ENCODE measurements at regions not wholly inside any gene's neighbourhood (a gene's known extent, or its start where the extent isn't known, plus 50 kb on each side); places are given as distances from the start of the nearest gene placed in this dataset.
A peak's percentile ranks its signal among the peaks of the same experiment; 100 is the strongest.

DNA sequence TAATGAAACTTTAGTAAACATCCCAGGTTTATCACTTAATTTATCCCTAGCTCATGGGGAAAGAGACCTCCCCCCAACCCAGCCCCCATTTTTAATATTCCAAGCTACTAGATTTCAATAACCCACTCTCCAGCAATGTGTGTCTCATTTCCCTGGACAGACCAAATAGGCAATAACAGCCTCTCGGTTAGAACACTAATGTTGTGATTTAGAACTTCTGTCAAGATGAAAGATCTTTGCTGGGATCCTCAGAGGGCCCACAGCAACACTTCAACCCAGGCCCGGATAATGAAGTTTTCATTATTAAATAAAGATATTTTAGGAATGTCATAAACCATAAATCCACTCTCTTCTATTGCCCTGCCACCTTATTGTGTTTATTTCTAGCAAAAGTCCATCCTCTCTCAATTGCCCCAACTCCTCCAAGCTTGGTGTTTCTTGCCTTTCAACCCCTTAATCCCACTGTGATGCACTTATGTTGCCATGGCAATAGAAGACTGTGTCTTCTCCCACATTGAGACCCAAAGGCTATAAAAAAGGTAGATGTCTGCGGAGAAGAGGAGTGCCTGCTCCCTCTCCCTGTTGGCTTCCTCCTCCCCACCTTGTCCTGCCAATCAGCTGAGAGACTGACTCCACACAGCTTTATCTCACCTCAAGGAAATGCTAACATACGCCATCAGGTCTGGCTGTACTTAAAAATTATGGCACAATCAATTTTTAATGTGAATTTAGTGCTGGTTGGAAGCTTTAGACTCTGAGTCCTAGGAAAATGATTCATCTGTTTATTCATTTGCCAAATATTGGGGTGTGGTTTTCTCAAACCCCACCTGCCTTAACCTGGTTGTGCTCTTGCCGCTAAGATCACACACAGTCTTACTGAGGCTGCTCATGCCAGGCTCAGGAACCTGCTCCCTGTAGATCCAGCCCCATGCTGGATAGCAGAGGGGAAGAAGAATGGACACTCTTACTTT is 258.3 kb upstream of the CAMK1G start:
- Histone ChIP-seq H3K27ac (no peak overlapping the region), H3K4me3 (no peak overlapping the region)
- TF ChIP-seq, protein P1, sequence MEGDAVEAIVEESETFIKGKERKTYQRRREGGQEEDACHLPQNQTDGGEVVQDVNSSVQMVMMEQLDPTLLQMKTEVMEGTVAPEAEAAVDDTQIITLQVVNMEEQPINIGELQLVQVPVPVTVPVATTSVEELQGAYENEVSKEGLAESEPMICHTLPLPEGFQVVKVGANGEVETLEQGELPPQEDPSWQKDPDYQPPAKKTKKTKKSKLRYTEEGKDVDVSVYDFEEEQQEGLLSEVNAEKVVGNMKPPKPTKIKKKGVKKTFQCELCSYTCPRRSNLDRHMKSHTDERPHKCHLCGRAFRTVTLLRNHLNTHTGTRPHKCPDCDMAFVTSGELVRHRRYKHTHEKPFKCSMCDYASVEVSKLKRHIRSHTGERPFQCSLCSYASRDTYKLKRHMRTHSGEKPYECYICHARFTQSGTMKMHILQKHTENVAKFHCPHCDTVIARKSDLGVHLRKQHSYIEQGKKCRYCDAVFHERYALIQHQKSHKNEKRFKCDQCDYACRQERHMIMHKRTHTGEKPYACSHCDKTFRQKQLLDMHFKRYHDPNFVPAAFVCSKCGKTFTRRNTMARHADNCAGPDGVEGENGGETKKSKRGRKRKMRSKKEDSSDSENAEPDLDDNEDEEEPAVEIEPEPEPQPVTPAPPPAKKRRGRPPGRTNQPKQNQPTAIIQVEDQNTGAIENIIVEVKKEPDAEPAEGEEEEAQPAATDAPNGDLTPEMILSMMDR (IDR thresholded peaks at IDR 0.05), result no peak
- no peak for DNase-seq (ENCODE audit: low spot score)

DNA sequence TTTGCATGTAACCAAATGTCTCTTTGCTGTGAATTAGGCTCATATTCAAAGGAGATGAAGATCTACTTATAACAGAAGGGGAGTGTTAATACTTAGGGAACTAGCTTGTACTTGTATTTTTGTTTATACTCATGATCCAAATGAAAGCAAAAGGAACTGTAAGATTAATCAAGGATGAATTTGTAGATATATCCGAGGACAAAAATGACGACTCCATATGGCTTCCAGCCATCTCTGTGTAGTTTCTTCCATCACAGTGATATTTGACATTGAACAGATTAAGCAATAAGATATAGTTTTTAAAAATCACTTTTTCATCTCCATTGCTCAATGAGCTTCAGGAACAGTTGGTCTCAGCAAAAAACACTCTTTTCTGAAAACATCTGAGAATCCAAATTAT is 257.4 kb upstream of the CAMK1G start:
- Histone ChIP-seq H3K27ac (no peak overlapping the region), H3K4me3 (no peak overlapping the region)
- TF ChIP-seq, protein P1 (IDR thresholded peaks at IDR 0.05), result no peak
- DNase-seq (ENCODE audit: low spot score), result no peak

GRCh38 chr1:209326831-209327230 is 256.7 kb upstream of the CAMK1G start:
- no peak for DNase-seq (ENCODE audit: low spot score)

DNA sequence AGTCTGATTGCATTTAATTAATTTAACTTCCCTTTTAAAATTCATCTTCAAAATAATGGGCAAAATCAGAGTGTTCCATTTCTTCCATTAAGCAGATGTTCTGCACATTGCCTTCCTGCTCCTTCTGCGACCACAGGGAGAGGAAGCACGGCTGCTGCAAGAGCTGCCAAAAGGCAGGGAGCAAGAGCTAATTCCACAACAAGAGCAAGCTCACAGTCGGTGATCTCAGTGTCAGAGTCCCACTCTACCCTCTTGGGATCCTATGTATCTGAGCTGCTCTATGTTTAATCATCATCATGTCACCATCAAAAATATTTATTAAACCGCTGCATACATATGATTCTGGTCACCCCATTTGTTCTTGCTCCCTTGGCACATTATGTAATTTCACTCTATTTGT is 255.3 kb upstream of the CAMK1G start:
- Histone ChIP-seq H3K27ac (no peak overlapping the region), H3K4me3 (no peak overlapping the region)
- no peak for DNase-seq (ENCODE audit: low spot score)
- TF ChIP-seq, protein P1 (IDR thresholded peaks at IDR 0.05), result no peak

More at GRCh38 chr1:209326831-209327230, 256.7 kb upstream of the CAMK1G start:
- TF ChIP-seq, protein P1 (IDR thresholded peaks at IDR 0.05), result no peak
- no peak overlapping the region for H3K27ac ChIP-seq
- H3K4me3 ChIP-seq, result no peak overlapping the region

GRCh38 chr1:209335178-209335577 is 248.3 kb upstream of the CAMK1G start:
- TF ChIP-seq, protein P1 (IDR thresholded peaks at IDR 0.05), result peak; percentile 25
- DNase-seq (ENCODE audit: low spot score), result no peak
- no peak overlapping the region for H3K4me3 ChIP-seq
- H3K27ac ChIP-seq, result no peak overlapping the region

- no peak for DNase-seq (ENCODE audit: low spot score)
- TF ChIP-seq, protein P1 (IDR thresholded peaks at IDR 0.05), result no peak
Observed at GRCh38 chr1:209341146-209341545, 242.4 kb upstream of the CAMK1G start.

More at GRCh38 chr1:209341146-209341545, 242.4 kb upstream of the CAMK1G start:
- Histone ChIP-seq H3K27ac (no peak overlapping the region), H3K4me3 (no peak overlapping the region)
